Parathyroid adenoma (tissue), 2 donors: ENCODE measurements at regions not wholly inside any gene's neighbourhood (a gene's known extent, or its start where the extent isn't known, plus 50 kb on each side); places are given as distances from the start of the nearest gene placed in this dataset.

Experiments
- H2AFZ ChIP-seq: fragments of 300-600 bp; sonication (generic); one replicate; pipeline ENCODE4 v1.7.0; 2017; ENCODE audit warnings: antibody characterized with exemption, mild to moderate bottlenecking
- H3K27ac ChIP-seq: fragments of 300-600 bp; sonication (generic); one replicate; pipeline ENCODE4 v1.7.0; 2017
- H3K27me3 ChIP-seq: fragments of 300-600 bp; sonication (generic); one replicate; pipeline ENCODE4 v1.7.0; 2017; ENCODE audit warnings: low read length; ENCODE audit not compliant: control insufficient read depth, insufficient read depth
- H3K36me3 ChIP-seq: fragments of 300-600 bp; sonication (generic); one replicate; pipeline ENCODE4 v1.7.0; 2017; ENCODE audit warnings: low read length; ENCODE audit not compliant: control insufficient read depth, insufficient read depth
- H3K4me1 ChIP-seq: fragments of 300-600 bp; sonication (generic); one replicate; pipeline ENCODE4 v1.7.0; 2017; ENCODE audit warnings: control low read depth
- H3K4me2 ChIP-seq: fragments of 300-600 bp; sonication (generic); one replicate; pipeline ENCODE4 v1.7.0; 2017; ENCODE audit warnings: low read length
- H3K4me3 ChIP-seq: fragments of 300-600 bp; sonication (generic); one replicate; pipeline ENCODE4 v1.7.0; 2017; ENCODE audit warnings: low read depth, low read length
- H3K79me2 ChIP-seq: fragments of 300-600 bp; sonication (generic); one replicate; pipeline ENCODE4 v1.7.0; 2017; ENCODE audit warnings: control low read depth
- H3K9ac ChIP-seq: fragments of 300-600 bp; sonication (generic); one replicate; pipeline ENCODE4 v1.7.0; 2017; ENCODE audit warnings: mild to moderate bottlenecking
- H3K9me3 ChIP-seq: fragments of 300-600 bp; sonication (generic); one replicate; pipeline ENCODE4 v1.7.0; 2017; ENCODE audit warnings: low read length; ENCODE audit not compliant: control insufficient read depth
- CTCF ChIP-seq: fragments of 300-600 bp; sonication (generic); IDR thresholded peaks from one replicate; pipeline ENCODE4 v1.7.0; 2017; ENCODE audit warnings: antibody characterized with exemption, mild to moderate bottlenecking
- donor health status: primary hyperparathyroidism.

GRCh38 chr16:56108724-56109123 is 82.6 kb upstream of the GNAO1 start:
- Histone ChIP-seq H3K9me3 (no peaks in the 10 kb centered on the region), H2AFZ (no peak overlapping the region), H3K79me2 (no peaks in the 10 kb centered on the region), H3K9ac (no peak overlapping the region), H3K27ac (no peak overlapping the region), H3K4me3 (no peak overlapping the region), H3K4me2 (no peak overlapping the region), H3K36me3 (no peaks in the 10 kb centered on the region), H3K4me1 (no peaks in the 10 kb centered on the region), H3K27me3 (no peaks in the 10 kb centered on the region)
- no peak for TF ChIP-seq CTCF

GRCh38 chr16:56108056-56108471 is 83.2 kb upstream of the GNAO1 start:
- no peak overlapping the region for H3K9ac ChIP-seq

GRCh38 chr16:56106527-56106926 is 84.8 kb upstream of the GNAO1 start:
- Histone ChIP-seq H3K4me3 (no peak overlapping the region), H3K9ac (no peak overlapping the region), H3K4me2 (no peak overlapping the region), H2AFZ (no peak overlapping the region), H3K36me3 (no peaks in the 10 kb centered on the region), H3K79me2 (no peaks in the 10 kb centered on the region), H3K27me3 (no peaks in the 10 kb centered on the region), H3K9me3 (no peaks in the 10 kb centered on the region), H3K4me1 (no peaks in the 10 kb centered on the region), H3K27ac (no peak overlapping the region)
- no peak for TF ChIP-seq CTCF

More at GRCh38 chr16:56108056-56108471, 83.2 kb upstream of the GNAO1 start:
- no peaks in the 10 kb centered on the region for H3K9me3 ChIP-seq
- TF ChIP-seq CTCF: no peak
- no peak overlapping the region for H2AFZ ChIP-seq
- H3K4me2 ChIP-seq: no peak overlapping the region
- no peak overlapping the region for H3K4me3 ChIP-seq
- no peak overlapping the region for H3K27ac ChIP-seq
- H3K4me1 ChIP-seq: no peaks in the 10 kb centered on the region
- no peaks in the 10 kb centered on the region for H3K79me2 ChIP-seq
- no peaks in the 10 kb centered on the region for H3K36me3 ChIP-seq
- no peaks in the 10 kb centered on the region for H3K27me3 ChIP-seq

GRCh38 chr16:56102906-56103305 is 88.4 kb upstream of the GNAO1 start:
- Histone ChIP-seq H3K9ac (no peak overlapping the region), H2AFZ (no peak overlapping the region), H3K4me1 (no peaks in the 10 kb centered on the region), H3K4me3 (no peak overlapping the region), H3K79me2 (no peaks in the 10 kb centered on the region), H3K9me3 (no peaks in the 10 kb centered on the region), H3K4me2 (no peak overlapping the region), H3K36me3 (no peaks in the 10 kb centered on the region), H3K27me3 (no peaks in the 10 kb centered on the region), H3K27ac (no peak overlapping the region)
- TF ChIP-seq CTCF: no peak

- no peaks in the 10 kb centered on the region for H3K79me2 ChIP-seq
- TF ChIP-seq CTCF: no peak
- no peaks in the 10 kb centered on the region for H3K27me3 ChIP-seq
- no peak overlapping the region for H3K27ac ChIP-seq
- no peak overlapping the region for H3K4me3 ChIP-seq
- H3K9me3 ChIP-seq: no peaks in the 10 kb centered on the region
- H2AFZ ChIP-seq: no peak overlapping the region
- no peak overlapping the region for H3K9ac ChIP-seq
- no peak overlapping the region for H3K4me2 ChIP-seq
- no peaks in the 10 kb centered on the region for H3K4me1 ChIP-seq
- no peaks in the 10 kb centered on the region for H3K36me3 ChIP-seq
Measured at GRCh38 chr16:56102183-56102686, 89.1 kb upstream of the GNAO1 start.
